ENCODE measurements at regions not wholly inside any gene's neighbourhood (a gene's known extent, or its start where the extent isn't known, plus 50 kb on each side); places are given as distances from the start of the nearest gene placed in this dataset.
"Not testable (repeated sequence)": the region's sequence is repeated elsewhere in the genome, so short reads cannot be mapped to it uniquely, and the experiment has no call there.

- intact Hi-C loops (cut with micrococcal nuclease) = loop anchor here (10.0 kb wide), 1 partner anchor 1051 kb away; no protein-coding TSS in a partner anchor
Observed at GRCh38 chr12:131213896-131214442, 260.3 kb downstream of the ADGRD1 start.

- intact Hi-C loops (cut with micrococcal nuclease) = loop anchor here (10.0 kb wide), 1 partner anchor 1050 kb away; no protein-coding TSS in a partner anchor
Observed at GRCh38 chr12:131214936-131215335, 261.2 kb downstream of the ADGRD1 start.

- intact Hi-C loops (cut with micrococcal nuclease) = loop anchor here (10.0 kb wide), 1 partner anchor 1048 kb away; no protein-coding TSS in a partner anchor
Observed at GRCh38 chr12:131216587-131216986, 262.9 kb downstream of the ADGRD1 start.

DNA sequence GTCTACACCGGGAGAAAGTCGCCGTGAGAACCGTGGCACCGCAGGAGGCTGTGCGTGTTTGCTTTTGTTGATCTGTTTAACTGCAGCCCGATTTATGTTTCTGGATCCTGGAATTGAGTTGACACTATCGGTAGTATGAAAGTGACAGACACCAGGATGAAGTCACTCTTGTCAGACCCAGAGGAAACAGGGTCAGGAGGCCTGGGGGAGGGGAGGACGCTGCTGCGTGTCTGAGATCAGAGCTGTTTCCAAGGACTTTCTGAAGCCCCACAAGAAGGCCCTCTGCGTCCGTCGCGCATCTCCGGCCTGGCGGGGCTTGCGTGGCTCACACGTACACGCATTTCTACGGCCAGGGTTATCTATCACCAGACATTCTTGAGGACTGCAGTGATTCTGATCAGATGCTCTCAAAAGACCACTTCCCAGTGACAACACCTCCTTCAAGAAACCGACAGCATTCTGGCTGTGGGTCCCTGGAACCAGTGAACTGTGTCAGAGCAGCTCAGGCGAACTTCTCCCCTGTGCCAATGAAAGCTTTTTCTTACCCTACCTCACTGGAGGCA lies 263.4 kb downstream of the ADGRD1 start:
- intact Hi-C loops (cut with micrococcal nuclease) = loop anchor here (10.0 kb wide), 1 partner anchor 1048 kb away; no protein-coding TSS in a partner anchor

DNA sequence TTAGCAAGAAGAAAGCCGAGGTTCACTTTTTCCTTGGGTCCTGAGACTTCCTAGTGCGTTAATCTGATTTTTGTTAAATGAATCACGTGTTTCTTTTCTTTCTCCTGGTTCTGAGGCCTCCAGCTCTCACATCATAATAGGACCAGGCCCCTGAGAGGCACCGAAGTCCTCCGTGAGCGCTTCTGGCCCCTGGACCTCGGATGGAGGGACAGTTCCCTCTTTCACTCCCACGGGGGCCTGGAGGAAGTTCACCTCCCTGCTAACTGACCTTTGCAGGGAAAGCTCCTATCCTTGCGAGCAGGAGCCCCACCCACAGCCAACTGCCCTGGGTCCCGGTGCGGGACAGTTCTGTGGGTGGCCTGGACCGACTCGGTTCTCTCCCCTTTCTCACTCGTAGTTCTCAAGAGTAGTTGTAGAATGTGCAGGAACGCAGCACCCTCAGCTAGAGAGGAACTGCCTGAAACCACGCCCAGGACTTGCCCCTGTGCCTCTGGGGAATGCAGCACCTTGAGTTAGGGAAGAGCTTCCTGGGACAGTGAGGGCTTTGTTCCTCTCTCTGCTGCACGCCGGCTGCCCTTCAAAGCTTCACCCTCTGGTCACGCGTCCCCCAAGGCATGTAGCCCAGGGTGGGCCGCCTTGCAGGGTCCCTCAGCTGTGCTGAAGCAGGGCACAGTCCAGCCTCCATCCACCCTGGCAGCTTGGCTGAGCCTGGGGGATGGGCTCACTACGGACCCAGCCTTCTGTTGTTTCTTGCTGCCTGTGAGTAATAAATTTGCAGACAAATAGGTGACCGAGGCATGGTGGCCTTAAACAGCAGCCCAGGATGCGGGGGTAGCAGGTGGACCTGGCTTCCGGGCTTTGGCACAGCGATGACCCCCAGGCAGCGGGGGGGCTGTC lies 264.6 kb downstream of the ADGRD1 start:
- intact Hi-C loops (cut with micrococcal nuclease) = loop anchor here (10.0 kb wide), 1 partner anchor 1047 kb away; no protein-coding TSS in a partner anchor

- intact Hi-C loops (cut with micrococcal nuclease) = loop anchor here (10.0 kb wide), 1 partner anchor 1046 kb away; no protein-coding TSS in a partner anchor
Observed at GRCh38 chr12:131218923-131219669, 265.4 kb downstream of the ADGRD1 start.

DNA sequence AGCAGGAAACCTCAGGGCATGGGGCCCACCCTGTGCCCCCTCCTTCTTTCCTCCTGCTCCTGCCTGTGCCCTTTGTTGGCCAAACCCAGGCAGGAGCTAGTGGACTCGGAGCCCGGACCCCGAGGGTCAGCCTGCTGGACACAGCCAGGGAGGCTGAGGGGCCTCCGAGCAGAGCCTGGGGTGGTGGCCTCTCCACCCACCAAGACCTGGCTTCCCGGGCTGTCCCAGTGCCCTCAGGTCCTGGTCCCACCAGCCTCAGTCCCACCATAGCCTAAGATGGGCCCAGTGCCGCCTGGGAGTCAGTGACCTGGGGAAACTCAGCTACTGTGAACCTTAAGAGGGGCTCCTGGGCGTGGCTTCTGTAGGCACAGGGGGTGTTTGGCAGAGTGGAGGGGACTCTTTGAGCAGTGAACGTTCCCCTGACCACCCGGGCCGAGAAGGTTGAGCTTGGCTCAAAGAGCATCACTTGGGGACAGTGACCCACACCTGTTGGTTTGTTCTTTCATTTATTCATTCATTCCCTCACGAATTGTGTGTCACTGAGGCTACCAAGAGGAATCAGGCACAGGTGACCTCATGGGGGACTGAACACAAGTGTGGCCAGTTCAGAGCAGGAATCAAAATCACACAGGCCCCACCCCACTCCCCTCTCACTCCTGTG lies 266.1 kb downstream of the ADGRD1 start:
- intact Hi-C loops (cut with micrococcal nuclease) = loop anchor here (10.0 kb wide), 1 partner anchor 1045 kb away; no protein-coding TSS in a partner anchor

GRCh38 chr12:131220331-131220685 lies 266.6 kb downstream of the ADGRD1 start:
- intact Hi-C loops (cut with micrococcal nuclease) = no loop called here

DNA sequence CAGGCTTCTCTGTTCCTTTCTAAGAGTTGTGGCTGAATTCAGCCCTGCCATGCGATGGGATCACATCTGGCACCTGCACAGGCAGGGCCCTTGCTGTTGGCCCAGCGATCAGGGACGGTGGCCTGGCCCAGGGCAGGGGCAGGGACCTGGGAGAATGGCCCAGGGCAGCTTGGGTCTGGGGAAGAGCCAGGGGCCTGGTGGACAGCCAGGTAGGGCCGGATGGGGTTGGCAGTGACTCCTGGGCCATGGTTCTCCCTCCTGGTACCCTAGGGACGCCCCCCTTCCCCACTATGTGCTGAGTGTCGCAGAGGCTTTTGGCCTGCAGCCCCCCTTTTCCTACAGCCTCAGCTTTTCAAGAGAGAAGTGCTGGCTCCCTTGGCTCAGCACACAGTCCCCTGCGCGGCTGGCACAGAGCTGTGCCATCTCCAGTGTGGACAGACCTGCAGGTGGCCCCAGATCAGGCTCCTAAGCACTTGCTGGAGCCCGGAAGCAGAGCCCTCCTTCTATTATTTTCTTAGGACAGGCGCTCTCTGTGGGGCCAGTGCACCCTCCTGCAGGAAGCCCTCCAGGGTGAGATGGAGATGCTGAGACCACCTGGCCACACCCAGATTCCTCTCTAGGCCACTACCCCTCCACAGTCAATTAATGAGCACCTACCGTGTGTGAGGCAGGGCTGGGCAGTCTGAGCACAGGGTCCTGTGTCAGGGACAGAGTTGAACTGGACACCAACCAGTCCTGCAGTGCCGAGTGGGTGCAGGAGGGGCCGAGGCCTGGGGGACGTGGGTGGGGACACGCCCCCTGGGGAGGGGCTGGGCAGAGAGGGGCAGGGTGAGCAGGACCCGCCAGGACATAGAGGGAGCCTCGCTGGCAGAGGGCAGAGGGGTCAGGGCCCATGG lies 267.6 kb downstream of the ADGRD1 start:
- intact Hi-C loops (cut with micrococcal nuclease) = no loop called here

DNA sequence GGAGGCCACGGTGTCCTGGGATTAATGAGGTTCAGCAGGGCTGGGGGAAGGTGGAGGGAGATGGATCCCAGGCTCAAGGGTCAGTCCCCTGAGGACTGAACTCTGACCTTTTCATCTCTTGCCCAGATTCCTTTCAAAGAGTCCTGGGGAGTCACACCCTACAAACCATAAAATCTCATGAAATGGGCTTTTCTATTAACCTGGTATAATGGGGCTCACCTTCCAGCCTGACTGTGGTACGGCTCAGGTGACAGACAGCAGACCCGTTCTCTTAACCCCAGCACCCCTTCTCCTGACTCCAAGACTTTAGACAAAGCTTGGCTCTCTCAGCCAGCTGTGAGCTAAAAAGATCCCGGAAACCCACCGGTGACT lies 268.2 kb downstream of the ADGRD1 start:
- intact Hi-C loops (cut with micrococcal nuclease) = no loop called here

- intact Hi-C loops (cut with micrococcal nuclease) = no loop called here
Observed at GRCh38 chr12:131222329-131223139, 268.8 kb downstream of the ADGRD1 start.

DNA sequence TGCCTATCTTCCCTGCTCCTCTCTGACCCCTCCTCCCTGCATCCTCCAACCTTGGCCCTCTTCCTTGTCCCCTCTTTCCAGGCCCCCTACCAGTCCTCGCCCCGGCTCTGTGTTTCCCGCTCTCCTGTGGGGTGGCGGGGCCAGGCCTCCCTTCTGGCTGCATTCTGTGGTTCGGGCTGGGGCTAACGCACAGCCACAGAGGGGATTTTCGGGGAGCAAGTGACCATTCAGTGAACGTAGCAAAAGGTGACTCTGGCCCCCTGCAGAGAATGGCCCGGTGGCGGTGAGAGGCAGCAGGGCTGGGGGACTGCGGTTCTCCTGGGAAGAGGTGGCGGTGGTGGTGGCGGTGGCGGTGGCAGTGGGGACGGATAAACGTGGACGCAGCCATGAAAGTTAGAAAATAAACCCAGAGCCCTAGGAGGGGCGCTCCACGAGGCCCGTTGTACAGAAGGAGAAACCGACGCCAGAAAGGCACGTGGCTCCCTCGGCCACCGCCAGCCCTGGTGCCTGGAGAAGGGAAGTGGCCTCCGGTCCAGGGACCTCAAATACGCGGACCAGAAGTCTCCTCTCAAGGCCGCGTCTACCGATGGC lies 269.6 kb downstream of the ADGRD1 start:
- intact Hi-C loops (cut with micrococcal nuclease) = no loop called here

GRCh38 chr12:131223791-131224225 lies 270.1 kb downstream of the ADGRD1 start:
- intact Hi-C loops (cut with micrococcal nuclease) = no loop called here

DNA sequence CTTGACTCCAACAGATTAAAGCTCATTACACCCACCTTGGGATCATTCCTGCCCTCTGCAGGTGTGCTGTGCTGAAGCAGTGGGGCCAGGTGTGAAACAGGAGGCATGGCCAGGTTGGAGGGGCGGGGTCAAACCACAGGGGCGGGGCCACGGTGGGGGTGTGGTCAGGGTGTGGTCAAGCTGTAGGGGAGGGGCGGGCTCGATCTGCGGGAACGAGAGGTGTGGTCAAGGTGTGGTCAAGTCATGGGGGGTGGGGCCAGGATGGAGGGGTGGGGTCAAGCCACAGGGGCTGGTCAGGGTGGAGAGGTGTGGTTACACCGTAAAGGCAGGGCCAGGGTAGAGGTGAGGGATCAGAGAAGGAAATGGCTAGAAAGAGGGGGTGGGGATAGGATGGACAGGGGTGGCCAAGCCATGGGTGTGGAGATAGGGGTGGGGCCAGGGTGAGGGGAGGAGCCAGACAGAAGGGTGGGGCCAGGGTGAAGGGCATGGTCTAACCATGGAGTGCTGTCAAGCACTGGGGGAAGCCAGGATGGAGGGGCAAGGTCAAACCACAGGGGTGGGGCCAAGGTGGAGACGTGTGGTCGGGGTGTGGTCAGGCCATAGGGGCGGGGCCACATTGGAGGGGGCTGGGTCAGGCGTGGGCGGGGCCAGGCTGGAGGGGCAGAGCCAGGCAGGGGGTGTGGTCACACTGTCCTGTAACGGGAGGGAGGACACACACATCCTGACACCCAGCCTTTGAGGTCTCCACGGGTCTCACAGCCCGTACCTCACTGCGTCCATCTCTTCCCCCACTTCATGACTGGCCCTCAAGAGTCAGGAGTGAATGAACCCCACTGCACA lies 270.7 kb downstream of the ADGRD1 start:
- intact Hi-C loops (cut with micrococcal nuclease) = not testable (repeated sequence)

GRCh38 chr12:131225066-131225380 lies 271.3 kb downstream of the ADGRD1 start:
- intact Hi-C loops (cut with micrococcal nuclease) = not testable (repeated sequence)

- intact Hi-C loops (cut with micrococcal nuclease) = no loop called here
Observed at GRCh38 chr12:131226345-131227265, 272.9 kb downstream of the ADGRD1 start.

DNA sequence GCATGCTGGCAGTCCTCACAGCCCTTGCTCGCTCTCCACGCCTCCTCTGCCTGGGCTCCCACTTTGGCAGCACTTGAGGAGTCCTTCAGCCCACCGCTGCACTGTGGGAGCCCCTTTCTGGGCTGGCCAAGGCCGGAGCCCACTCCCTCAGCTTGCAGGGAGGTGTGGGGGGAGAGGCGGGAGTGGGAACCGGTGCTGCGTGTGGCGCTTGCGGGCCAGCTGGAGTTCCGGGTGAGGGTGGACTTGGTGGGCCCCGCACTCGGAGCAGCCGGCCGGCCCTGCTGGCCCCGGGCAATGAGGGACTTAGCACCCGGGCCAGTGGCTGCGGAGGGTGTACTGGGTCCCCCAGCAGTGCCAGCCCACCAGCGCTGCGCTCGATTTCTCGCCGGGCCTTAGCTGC lies 273.9 kb downstream of the ADGRD1 start:
- intact Hi-C loops (cut with micrococcal nuclease) = not testable (repeated sequence)

Measured in T-helper 1 cell treated with Interleukin-12 subunit alpha and Interleukin-12 subunit beta and Interleukin-4 antibody, amounts not matched to agents 30 ng/mL and 1 ng/mL, for 36 hours (primary cell).